ENCODE measurements at regions not wholly inside any gene's neighbourhood (a gene's known extent, or its start where the extent isn't known, plus 50 kb on each side); places are given as distances from the start of the nearest gene placed in this dataset.
"Not testable (repeated sequence)": the region's sequence is repeated elsewhere in the genome, so short reads cannot be mapped to it uniquely, and the experiment has no call there.

DNA sequence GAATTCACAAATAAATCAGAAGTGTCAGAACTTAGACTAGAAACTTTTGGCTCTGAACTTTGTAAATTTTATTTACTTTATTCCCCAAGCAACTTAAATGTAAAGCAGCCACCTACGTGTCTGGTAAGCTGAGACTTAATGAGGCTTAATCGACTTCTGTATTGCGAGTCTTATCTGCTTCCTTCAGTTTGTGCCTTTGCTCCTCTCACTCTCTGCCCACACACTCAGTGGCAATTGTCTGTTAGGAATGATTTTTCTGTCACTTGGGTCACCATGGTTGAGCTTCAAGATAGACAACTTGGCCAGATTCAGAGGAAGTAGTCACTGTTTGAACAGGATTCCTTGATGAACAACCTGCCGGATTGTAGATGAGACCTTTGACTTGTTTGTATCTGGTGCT lies 691.4 kb upstream of the FSHR start:
- no peak for DNase-seq (ENCODE audit: low read depth)
- TF ChIP-seq, protein P1, sequence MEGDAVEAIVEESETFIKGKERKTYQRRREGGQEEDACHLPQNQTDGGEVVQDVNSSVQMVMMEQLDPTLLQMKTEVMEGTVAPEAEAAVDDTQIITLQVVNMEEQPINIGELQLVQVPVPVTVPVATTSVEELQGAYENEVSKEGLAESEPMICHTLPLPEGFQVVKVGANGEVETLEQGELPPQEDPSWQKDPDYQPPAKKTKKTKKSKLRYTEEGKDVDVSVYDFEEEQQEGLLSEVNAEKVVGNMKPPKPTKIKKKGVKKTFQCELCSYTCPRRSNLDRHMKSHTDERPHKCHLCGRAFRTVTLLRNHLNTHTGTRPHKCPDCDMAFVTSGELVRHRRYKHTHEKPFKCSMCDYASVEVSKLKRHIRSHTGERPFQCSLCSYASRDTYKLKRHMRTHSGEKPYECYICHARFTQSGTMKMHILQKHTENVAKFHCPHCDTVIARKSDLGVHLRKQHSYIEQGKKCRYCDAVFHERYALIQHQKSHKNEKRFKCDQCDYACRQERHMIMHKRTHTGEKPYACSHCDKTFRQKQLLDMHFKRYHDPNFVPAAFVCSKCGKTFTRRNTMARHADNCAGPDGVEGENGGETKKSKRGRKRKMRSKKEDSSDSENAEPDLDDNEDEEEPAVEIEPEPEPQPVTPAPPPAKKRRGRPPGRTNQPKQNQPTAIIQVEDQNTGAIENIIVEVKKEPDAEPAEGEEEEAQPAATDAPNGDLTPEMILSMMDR (IDR thresholded peaks at IDR 0.05; ENCODE audit: control insufficient read depth, insufficient read depth, low read depth, low read length, missing control alignments), result no peak
- no peak overlapping the region for H3K4me3 ChIP-seq (ENCODE audit: control insufficient read depth, low read depth, low read length)

DNA sequence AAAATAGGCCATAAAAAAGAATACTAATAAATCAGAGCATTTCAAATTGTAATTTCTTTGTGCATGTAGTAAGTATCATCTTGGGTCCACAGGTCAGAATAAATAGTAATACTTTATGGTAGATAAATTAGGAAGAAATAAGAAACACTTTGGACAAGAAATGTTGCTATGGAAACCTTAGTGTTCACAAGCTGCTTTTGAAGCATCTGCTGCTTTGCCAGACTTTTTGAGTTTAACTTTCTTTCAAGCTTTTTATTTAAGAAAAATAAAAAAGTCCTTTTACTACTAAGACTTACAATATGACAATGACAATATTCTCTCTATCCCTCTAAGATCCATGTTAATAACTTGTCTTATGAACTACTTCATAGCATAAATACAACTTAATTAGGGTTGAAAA lies 690.7 kb upstream of the FSHR start:
- H3K4me3 ChIP-seq (ENCODE audit: control insufficient read depth, low read depth, low read length), result no peak overlapping the region
- TF ChIP-seq, protein P1 (IDR thresholded peaks at IDR 0.05; ENCODE audit: control insufficient read depth, insufficient read depth, low read depth, low read length, missing control alignments), result no peak
- DNase-seq (ENCODE audit: low read depth), result no peak

DNA sequence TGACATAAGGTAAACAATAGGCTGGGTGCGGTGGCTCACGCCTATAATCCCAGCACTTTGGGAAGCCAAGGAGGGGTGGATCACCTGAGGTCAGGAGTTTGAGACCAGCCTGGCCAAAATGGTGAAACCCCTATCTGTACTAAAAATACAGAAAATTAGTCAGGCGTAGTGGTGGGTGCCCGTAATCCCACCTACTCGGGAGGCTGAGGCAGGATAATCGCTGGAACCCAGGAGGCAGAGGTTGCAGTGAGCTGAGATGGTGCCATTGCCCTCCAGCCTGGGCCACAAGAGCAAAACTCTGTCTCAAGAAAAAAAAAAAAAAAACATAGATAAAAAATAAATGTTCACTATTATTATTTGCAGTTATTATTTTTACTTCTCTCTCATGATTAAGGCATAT lies 689.8 kb upstream of the FSHR start:
- not testable (repeated sequence) for H3K4me3 ChIP-seq (ENCODE audit: control insufficient read depth, low read depth, low read length); DNase-seq (ENCODE audit: low read depth)

DNA sequence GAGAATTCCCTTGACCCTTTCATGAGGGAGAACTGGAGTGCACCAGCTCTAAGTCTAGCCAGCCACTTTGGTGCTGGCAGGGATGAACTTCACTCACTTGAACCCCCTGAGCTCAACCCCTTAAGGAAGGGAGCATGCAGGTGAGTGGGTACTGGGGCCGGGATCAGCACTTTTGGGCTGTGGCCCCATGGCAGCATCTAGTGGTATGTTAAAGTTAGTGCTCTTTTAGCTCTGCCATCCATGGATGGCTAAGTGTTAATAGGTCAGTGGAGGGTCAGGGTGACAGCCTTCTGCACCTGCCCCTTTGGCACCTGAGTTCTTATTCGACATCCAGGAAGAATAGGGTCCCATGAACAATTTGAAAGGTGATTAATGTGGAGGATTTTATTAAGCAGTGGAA lies 689.0 kb upstream of the FSHR start:
- TF ChIP-seq, protein P1 (IDR thresholded peaks at IDR 0.05; ENCODE audit: control insufficient read depth, insufficient read depth, low read depth, low read length, missing control alignments), result no peak
- no peak overlapping the region for H3K4me3 ChIP-seq (ENCODE audit: control insufficient read depth, low read depth, low read length)
- DNase-seq (ENCODE audit: low read depth), result no peak

DNA sequence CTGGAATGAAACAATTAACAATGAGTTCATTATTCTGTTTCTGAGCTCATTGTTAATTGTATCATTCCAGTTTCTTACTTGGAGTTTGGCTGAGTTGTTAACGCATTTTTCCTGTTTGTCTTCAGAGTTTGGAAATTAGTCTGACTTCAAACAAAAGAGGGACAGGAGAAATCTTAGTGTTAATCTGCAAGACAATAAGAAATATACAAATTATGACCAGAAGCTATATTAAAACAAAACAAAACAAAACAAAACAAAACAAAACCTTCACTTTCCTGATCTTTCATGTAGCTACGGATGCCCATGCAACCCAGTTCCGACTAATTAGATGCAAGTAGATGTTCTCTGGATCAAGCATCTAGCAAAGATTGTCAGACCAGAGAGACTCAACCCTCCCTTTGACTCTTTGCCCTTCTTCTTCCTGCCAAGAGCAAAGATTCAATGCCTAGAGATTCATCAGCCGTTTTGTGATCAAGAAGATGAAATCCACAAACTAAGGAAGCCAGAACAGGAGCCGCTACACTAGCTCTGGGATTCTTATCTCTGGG lies 686.2 kb upstream of the FSHR start:
- DNase-seq (ENCODE audit: low read depth), result no peak
- H3K4me3 ChIP-seq (ENCODE audit: control insufficient read depth, low read depth, low read length), result no peak overlapping the region
- TF ChIP-seq, protein P1 (IDR thresholded peaks at IDR 0.05; ENCODE audit: control insufficient read depth, insufficient read depth, low read depth, low read length, missing control alignments), result no peak

DNA sequence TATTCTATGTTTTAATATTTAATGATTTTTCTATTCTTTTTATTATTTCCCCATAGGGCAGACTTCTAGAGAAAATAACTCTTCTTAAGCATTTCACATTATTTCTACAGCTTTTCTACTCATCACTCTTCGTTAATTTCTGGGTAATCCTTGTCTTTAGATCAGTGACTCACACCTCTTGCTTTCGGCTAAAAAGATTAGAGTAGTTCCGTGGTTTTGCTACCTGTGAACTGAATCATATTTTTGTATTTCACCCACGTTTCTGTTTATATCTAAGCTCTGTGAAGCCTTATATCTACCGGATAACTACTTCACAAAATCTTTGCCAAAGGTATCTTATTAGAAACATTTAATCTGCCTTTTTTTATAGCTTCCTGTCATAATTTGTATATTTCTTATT lies 685.5 kb upstream of the FSHR start:
- DNase-seq (ENCODE audit: low read depth), result no peak
- H3K4me3 ChIP-seq (ENCODE audit: control insufficient read depth, low read depth, low read length), result no peak overlapping the region
- TF ChIP-seq, protein P1 (IDR thresholded peaks at IDR 0.05; ENCODE audit: control insufficient read depth, insufficient read depth, low read depth, low read length, missing control alignments), result no peak

DNA sequence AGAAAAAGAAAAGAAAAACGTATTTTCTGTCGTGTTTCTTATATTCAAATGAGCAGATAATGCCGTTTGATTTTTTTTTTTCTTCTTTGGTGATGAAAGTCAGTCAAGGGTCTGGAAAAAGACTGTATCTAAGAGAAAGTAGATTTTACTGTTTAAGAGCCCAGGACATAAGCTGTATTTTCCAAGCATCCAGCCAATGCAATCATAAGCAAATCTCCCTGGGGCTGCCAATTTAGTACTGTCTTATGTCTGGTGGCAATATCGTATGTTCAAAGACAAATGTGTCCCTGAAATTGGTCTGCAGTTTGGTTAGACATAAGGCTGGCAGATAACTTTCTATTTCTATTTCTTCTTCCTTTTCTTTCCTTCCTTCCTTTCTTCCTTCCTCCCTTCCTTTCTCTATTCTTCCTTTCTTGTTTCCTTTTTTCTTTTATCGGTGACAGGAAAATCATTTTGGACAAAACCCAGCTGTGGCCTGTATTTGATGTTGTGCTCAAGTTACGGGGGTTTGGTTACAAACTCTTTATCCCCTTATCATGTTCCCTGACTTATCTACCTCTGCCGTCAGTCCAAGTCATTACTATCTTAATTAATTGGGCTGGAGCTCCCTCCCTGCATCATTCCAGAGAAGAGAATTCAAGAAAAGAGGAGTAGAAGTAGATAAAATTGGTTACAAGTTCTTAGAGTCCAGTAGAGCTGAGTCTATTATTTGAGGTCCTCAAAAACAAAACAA lies 683.4 kb upstream of the FSHR start:
- no peak for DNase-seq (ENCODE audit: low read depth)
- TF ChIP-seq, protein P1 (IDR thresholded peaks at IDR 0.05; ENCODE audit: control insufficient read depth, insufficient read depth, low read depth, low read length, missing control alignments), result no peak
- H3K4me3 ChIP-seq (ENCODE audit: control insufficient read depth, low read depth, low read length), result no peak overlapping the region
